Neural cell (in vitro differentiated cells): ENCODE measurements at regions not wholly inside any gene's neighbourhood (a gene's known extent, or its start where the extent isn't known, plus 50 kb on each side); places are given as distances from the start of the nearest gene placed in this dataset.

Experiments used
- H2AFZ ChIP-seq: fragments of 200-600, 300-800 bp; sonication (generic), shearing (Covaris generic); 2 replicates; pipeline ENCODE4 v1.6.0; 2014; ENCODE audit warnings: low read depth, mild to moderate bottlenecking, antibody characterized with exemption, low read length, moderate library complexity
- H3F3A ChIP-seq: fragments of 200-600 bp; shearing (Covaris generic); 2 replicates; pipeline ENCODE4 v1.6.1; 2016; ENCODE audit warnings: mild to moderate bottlenecking, moderate library complexity, mixed read lengths, antibody characterized with exemption, low read length; ENCODE audit not compliant: insufficient read depth, poor library complexity, severe bottlenecking
- H3K27ac ChIP-seq: fragments of 200-600, 300-800 bp; sonication (generic), shearing (Covaris generic); 2 replicates; pipeline ENCODE4 v1.5.1; 2014; ENCODE audit warnings: mild to moderate bottlenecking, low read length, moderate library complexity
- H3K27me3 ChIP-seq: fragments of 300-800, 200-600 bp; sonication (generic), shearing (Covaris generic); 2 replicates; pipeline ENCODE4 v1.6.0; 2014; ENCODE audit warnings: mild to moderate bottlenecking, low read depth, low read length, moderate library complexity; ENCODE audit not compliant: insufficient read depth
- H3K36me3 ChIP-seq: fragments of 300-800, 200-600 bp; sonication (generic), shearing (Covaris generic); 2 replicates; pipeline ENCODE4 v1.5.1; 2014; ENCODE audit warnings: mild to moderate bottlenecking, antibody characterized with exemption, low read length, moderate library complexity; ENCODE audit not compliant: insufficient read depth
- H3K4me2 ChIP-seq: fragments of 300-800, 200-600 bp; sonication (generic), shearing (Covaris generic); 2 replicates; pipeline ENCODE4 v1.6.0; 2014; ENCODE audit warnings: mild to moderate bottlenecking, low read length
- H3K4me3 ChIP-seq: fragments of 300-800, 200-600 bp; sonication (generic), shearing (Covaris generic); 2 replicates; pipeline ENCODE4 v1.5.1; 2014; ENCODE audit warnings: mild to moderate bottlenecking, low read length, moderate library complexity
- H3K79me2 ChIP-seq: fragments of 200-600 bp; shearing (Covaris generic); replicated peaks from 2 replicates; pipeline ENCODE4 v1.6.0; 2014; ENCODE audit warnings: mild to moderate bottlenecking, low read length, moderate library complexity; ENCODE audit not compliant: insufficient read depth
- H3K9ac ChIP-seq: fragments of 300-800, 200-600 bp; sonication (generic), shearing (Covaris generic); 2 replicates; pipeline ENCODE4 v1.6.1; 2016; ENCODE audit warnings: mild to moderate bottlenecking, low read length, mixed read lengths
- H3K9me2 ChIP-seq: fragments of 200-600 bp; shearing (Covaris generic); 2 replicates; pipeline ENCODE4 v1.6.1; 2016; ENCODE audit warnings: mild to moderate bottlenecking, low read length, mixed read lengths; ENCODE audit not compliant: insufficient read depth
- H3K9me3 ChIP-seq: fragments of 200-600, 300-800 bp; sonication (generic), shearing (Covaris generic); 2 replicates; pipeline ENCODE4 v1.6.1; 2016; ENCODE audit warnings: mild to moderate bottlenecking, mixed run types, low read length, moderate library complexity, mixed read lengths
- H4K20me1 ChIP-seq: fragments of 200-600 bp; shearing (Covaris generic); 2 replicates; pipeline ENCODE4 v1.6.1; 2016; ENCODE audit warnings: mild to moderate bottlenecking, mixed run types; ENCODE audit not compliant: insufficient read depth
- EP300 ChIP-seq: fragments of 450-650 bp; conservative IDR thresholded peaks from 2 replicates; pipeline ENCODE4 v1.6.1; 2014; ENCODE audit warnings: antibody characterized with exemption, mild to moderate bottlenecking, moderate library complexity; ENCODE audit not compliant: poor library complexity, severe bottlenecking
- EZH2 ChIP-seq: fragments of 200-600, 300-800 bp; shearing (Covaris generic), sonication (generic); IDR thresholded peaks from 2 replicates; pipeline ENCODE4 v1.6.1; 2014; ENCODE audit warnings: antibody characterized with exemption, low read length, borderline replicate concordance, mild to moderate bottlenecking; ENCODE audit not compliant: insufficient read depth, poor library complexity, severe bottlenecking
- MXI1 ChIP-seq: fragments of 450-650 bp; conservative IDR thresholded peaks from 2 replicates; pipeline ENCODE4 v1.6.1; 2014; ENCODE audit warnings: antibody characterized with exemption, mild to moderate bottlenecking; ENCODE audit not compliant: poor library complexity, severe bottlenecking
- POLR2AphosphoS5 ChIP-seq: IDR thresholded peaks from 2 replicates; pipeline ENCODE4 v1.6.1; 2012
- RAD21 ChIP-seq: fragments of 450-650 bp; conservative IDR thresholded peaks from 2 replicates; pipeline ENCODE4 v1.6.1; 2014; ENCODE audit warnings: antibody characterized with exemption, mild to moderate bottlenecking, moderate library complexity
- SMC3 ChIP-seq: fragments of 450-650 bp; conservative IDR thresholded peaks from 2 replicates; pipeline ENCODE4 v1.6.1; 2014; ENCODE audit warnings: antibody characterized with exemption, mild to moderate bottlenecking, moderate library complexity; ENCODE audit not compliant: poor library complexity
- TAF1 ChIP-seq: IDR thresholded peaks from 2 replicates; pipeline ENCODE4 v1.6.1; 2012; ENCODE audit warnings: low read depth
- TF ChIP-seq, protein P1 (sequence below): IDR thresholded peaks from 2 replicates; pipeline ENCODE4 v1.6.1; 2012; ENCODE audit warnings: borderline replicate concordance
- TF ChIP-seq, protein P2 (sequence below): fragments of 450-650 bp; IDR thresholded peaks from 2 replicates; pipeline ENCODE4 v1.5.1; 2014; ENCODE audit warnings: antibody characterized with exemption, mild to moderate bottlenecking, moderate library complexity; ENCODE audit not compliant: poor library complexity, severe bottlenecking

DNA sequence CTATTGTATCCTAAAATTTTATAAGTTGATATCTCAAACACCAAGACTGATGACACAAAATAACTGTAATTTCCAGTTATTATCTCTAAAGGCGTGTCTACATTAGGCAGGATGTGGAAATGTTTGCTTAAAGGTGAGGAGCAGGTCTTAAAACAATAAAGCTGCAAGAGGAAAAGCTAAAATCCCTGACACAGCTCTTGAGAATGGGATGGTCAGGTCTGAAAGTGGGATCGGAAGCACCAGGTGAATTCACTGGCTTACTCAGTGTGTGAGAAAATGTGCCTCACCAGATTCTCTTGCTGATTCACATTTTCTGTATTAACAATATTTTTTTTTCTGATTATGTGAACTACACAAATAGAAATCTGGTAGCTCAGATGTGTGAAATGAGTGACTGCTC, 421.9 kb upstream of the ADAMTS5 start:
- Histone ChIP-seq H3K36me3 (no peaks in the 10 kb centered on the region), H4K20me1 (no peaks in the 10 kb centered on the region)
- TF ChIP-seq, protein P1, sequence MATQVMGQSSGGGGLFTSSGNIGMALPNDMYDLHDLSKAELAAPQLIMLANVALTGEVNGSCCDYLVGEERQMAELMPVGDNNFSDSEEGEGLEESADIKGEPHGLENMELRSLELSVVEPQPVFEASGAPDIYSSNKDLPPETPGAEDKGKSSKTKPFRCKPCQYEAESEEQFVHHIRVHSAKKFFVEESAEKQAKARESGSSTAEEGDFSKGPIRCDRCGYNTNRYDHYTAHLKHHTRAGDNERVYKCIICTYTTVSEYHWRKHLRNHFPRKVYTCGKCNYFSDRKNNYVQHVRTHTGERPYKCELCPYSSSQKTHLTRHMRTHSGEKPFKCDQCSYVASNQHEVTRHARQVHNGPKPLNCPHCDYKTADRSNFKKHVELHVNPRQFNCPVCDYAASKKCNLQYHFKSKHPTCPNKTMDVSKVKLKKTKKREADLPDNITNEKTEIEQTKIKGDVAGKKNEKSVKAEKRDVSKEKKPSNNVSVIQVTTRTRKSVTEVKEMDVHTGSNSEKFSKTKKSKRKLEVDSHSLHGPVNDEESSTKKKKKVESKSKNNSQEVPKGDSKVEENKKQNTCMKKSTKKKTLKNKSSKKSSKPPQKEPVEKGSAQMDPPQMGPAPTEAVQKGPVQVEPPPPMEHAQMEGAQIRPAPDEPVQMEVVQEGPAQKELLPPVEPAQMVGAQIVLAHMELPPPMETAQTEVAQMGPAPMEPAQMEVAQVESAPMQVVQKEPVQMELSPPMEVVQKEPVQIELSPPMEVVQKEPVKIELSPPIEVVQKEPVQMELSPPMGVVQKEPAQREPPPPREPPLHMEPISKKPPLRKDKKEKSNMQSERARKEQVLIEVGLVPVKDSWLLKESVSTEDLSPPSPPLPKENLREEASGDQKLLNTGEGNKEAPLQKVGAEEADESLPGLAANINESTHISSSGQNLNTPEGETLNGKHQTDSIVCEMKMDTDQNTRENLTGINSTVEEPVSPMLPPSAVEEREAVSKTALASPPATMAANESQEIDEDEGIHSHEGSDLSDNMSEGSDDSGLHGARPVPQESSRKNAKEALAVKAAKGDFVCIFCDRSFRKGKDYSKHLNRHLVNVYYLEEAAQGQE: no peak
- no peak for TF ChIP-seq POLR2AphosphoS5
- no peak for TF ChIP-seq MXI1
- TF ChIP-seq TAF1: no peak
- TF ChIP-seq, protein P2, sequence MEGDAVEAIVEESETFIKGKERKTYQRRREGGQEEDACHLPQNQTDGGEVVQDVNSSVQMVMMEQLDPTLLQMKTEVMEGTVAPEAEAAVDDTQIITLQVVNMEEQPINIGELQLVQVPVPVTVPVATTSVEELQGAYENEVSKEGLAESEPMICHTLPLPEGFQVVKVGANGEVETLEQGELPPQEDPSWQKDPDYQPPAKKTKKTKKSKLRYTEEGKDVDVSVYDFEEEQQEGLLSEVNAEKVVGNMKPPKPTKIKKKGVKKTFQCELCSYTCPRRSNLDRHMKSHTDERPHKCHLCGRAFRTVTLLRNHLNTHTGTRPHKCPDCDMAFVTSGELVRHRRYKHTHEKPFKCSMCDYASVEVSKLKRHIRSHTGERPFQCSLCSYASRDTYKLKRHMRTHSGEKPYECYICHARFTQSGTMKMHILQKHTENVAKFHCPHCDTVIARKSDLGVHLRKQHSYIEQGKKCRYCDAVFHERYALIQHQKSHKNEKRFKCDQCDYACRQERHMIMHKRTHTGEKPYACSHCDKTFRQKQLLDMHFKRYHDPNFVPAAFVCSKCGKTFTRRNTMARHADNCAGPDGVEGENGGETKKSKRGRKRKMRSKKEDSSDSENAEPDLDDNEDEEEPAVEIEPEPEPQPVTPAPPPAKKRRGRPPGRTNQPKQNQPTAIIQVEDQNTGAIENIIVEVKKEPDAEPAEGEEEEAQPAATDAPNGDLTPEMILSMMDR: no peak
- no peak for TF ChIP-seq SMC3
- no peak for TF ChIP-seq EP300
- TF ChIP-seq EZH2: no peak
- no peak for TF ChIP-seq RAD21

DNA sequence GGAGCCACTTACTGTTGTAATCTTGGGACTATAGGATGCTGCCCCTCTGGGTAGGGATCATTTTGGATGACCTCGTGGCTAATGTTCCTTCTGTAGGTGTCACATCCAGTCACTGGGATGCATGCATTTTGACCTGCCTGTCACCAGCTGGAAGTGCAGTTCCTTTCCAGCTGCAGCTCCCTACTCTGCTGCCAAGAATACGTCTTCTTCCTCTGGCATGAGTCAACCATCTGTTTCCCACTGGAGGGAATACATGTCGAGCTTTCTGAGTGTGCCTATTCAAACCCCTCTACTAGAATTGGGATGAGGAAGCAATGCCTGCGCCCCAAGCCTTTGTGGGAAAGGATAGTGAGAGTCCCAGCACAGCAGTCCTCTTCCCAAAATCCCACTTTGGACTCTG, 415.5 kb upstream of the ADAMTS5 start:
- TF ChIP-seq EZH2 (no peak), RAD21 (no peak), TAF1 (no peak), POLR2AphosphoS5 (no peak), MXI1 (no peak), EP300 (no peak)
- TF ChIP-seq, protein P1: no peak
- Histone ChIP-seq H3K4me2 (no peak overlapping the region), H3K9me2 (no peaks in the 10 kb centered on the region), H3K36me3 (no peaks in the 10 kb centered on the region), H3K79me2 (no peaks in the 10 kb centered on the region), H2AFZ (no peak overlapping the region), H3K27me3 (no peaks in the 10 kb centered on the region), H4K20me1 (no peaks in the 10 kb centered on the region), H3K9ac (no peak overlapping the region), H3K4me3 (no peak overlapping the region), H3F3A (no peaks in the 10 kb centered on the region), H3K9me3 (no peaks in the 10 kb centered on the region), H3K27ac (no peak overlapping the region)

More for the DNA sequence above, 421.9 kb upstream of the ADAMTS5 start:
- H3K4me2 ChIP-seq: no peak overlapping the region
- H3K27me3 ChIP-seq: no peaks in the 10 kb centered on the region
- H3K9ac ChIP-seq: no peak overlapping the region
- no peaks in the 10 kb centered on the region for H3K9me2 ChIP-seq
- H3K79me2 ChIP-seq: no peaks in the 10 kb centered on the region
- no peak overlapping the region for H2AFZ ChIP-seq
- no peak overlapping the region for H3K27ac ChIP-seq
- no peaks in the 10 kb centered on the region for H3F3A ChIP-seq
- H3K4me3 ChIP-seq: no peak overlapping the region
- no peaks in the 10 kb centered on the region for H3K9me3 ChIP-seq
